Activated CD4-positive, alpha-beta T cell treated with anti-CD3 and anti-CD28 coated beads for 36 hours (primary cell): ENCODE measurements at regions not wholly inside any gene's neighbourhood (a gene's known extent, or its start where the extent isn't known, plus 50 kb on each side); places are given as distances from the start of the nearest gene placed in this dataset.

ENCODE experiments used
- ATAC-seq: fragments of 200-7000 bp; cut with Tn5 transposase; one replicate; pipeline ENCODE4 v1.10.0; 2021; ENCODE audit warnings: mild to moderate bottlenecking, moderate library complexity
- CTCF ChIA-PET: fragments of 350-600 bp; sonication (Branson Sonifier 250); formaldehyde crosslinking; loops from one replicate; lab custom pipeline; 2021; ENCODE audit warnings: antibody characterized with exemption; lab: Charles Lee
- POLR2A ChIA-PET: fragments of 350-600 bp; sonication (Branson Sonifier 250); formaldehyde crosslinking; loops from one replicate; lab custom pipeline; 2021; ENCODE audit warnings: antibody characterized with exemption, inconsistent platforms; lab: Charles Lee
- DNase-seq: peaks from one replicate; pipeline ENCODE4 v3.0.0-alpha.2; 2020
- H3K27ac Mint-ChIP-seq: one replicate; pipeline ENCODE4 v1.8.0; 2021; ENCODE audit warnings: mixed read lengths
- H3K27me3 Mint-ChIP-seq: one replicate; pipeline ENCODE4 v1.8.0; 2021; ENCODE audit warnings: mixed read lengths
- H3K36me3 Mint-ChIP-seq: one replicate; pipeline ENCODE4 v1.8.0; 2021; ENCODE audit warnings: low read depth, mixed read lengths
- H3K4me1 Mint-ChIP-seq: one replicate; pipeline ENCODE4 v1.8.0; 2021; ENCODE audit warnings: mixed read lengths
- H3K4me3 Mint-ChIP-seq: one replicate; pipeline ENCODE4 v1.8.0; 2021; ENCODE audit warnings: mild to moderate bottlenecking, moderate library complexity, mixed read lengths
- H3K9me3 Mint-ChIP-seq: one replicate; pipeline ENCODE4 v1.8.0; 2021; ENCODE audit warnings: low read depth, mixed read lengths
- intact Hi-C, 2 experiments: fragments of 100-400 bp; cut with DNase I in 1 of 2; cut with micrococcal nuclease in 1 of 2; formaldehyde crosslinking; loops; one replicate each; pipeline versions ENCODE4 v1.14.2 to v1.15.1; 2022 to 2024; cut with DNase I, micrococcal nuclease

- ATAC-seq, result no peak
- no peak overlapping the region for H3K27ac Mint-ChIP-seq
- CTCF ChIA-PET, result no interaction called here
Observed at GRCh38 chr1:229046251-229046853, 224.6 kb upstream of the RAB4A start.

GRCh38 chr1:229047161-229047839 is 223.6 kb upstream of the RAB4A start:
- no peaks in the 10 kb centered on the region for H3K36me3 Mint-ChIP-seq

More at GRCh38 chr1:229046251-229046853, 224.6 kb upstream of the RAB4A start:
- Mint-ChIP-seq H3K36me3 (no peaks in the 10 kb centered on the region), H3K4me1 (peaks cover 5% of the 10 kb centered on the region), H3K9me3 (no peaks in the 10 kb centered on the region), H3K4me3 (no peak overlapping the region), H3K27me3 (no peaks in the 10 kb centered on the region)
- POLR2A ChIA-PET, result no interaction called here
- no peak for DNase-seq
- intact Hi-C loops, result loop anchor here in 1 of 2 experiments (10.0 kb wide), 1 partner anchor 62 kb away; no protein-coding TSS in a partner anchor

GRCh38 chr1:229047840-229048620 is 222.9 kb upstream of the RAB4A start:
- H3K9me3 Mint-ChIP-seq, result no peaks in the 10 kb centered on the region
- DNase-seq, result no peak
- ChIA-PET CTCF (no interaction called here), POLR2A (no interaction called here)
- peaks cover 5% of the 10 kb centered on the region for H3K4me1 Mint-ChIP-seq
- H3K4me3 Mint-ChIP-seq, result no peak overlapping the region
- H3K27me3 Mint-ChIP-seq, result no peaks in the 10 kb centered on the region
- ATAC-seq, result no peak
- intact Hi-C loops, result loop anchor here in 1 of 2 experiments (10.0 kb wide), 1 partner anchor 63 kb away; no protein-coding TSS in a partner anchor
- H3K27ac Mint-ChIP-seq, result no peak overlapping the region
- no peaks in the 10 kb centered on the region for H3K36me3 Mint-ChIP-seq

More at GRCh38 chr1:229047161-229047839, 223.6 kb upstream of the RAB4A start:
- ATAC-seq (no peak), DNase-seq (no peak)
- intact Hi-C loops, result loop anchor here in 1 of 2 experiments (10.0 kb wide), 1 partner anchor 62 kb away; no protein-coding TSS in a partner anchor
- H3K9me3 Mint-ChIP-seq, result no peaks in the 10 kb centered on the region
- ChIA-PET CTCF (interaction anchor here (0.6 kb wide), 1 partner anchor 11 kb away, joined by 4 read pairs; no protein-coding TSS in a partner anchor), POLR2A (no interaction called here)
- H3K4me1 Mint-ChIP-seq, result peaks cover 5% of the 10 kb centered on the region
- no peak overlapping the region for H3K4me3 Mint-ChIP-seq
- H3K27ac Mint-ChIP-seq, result no peak overlapping the region
- no peaks in the 10 kb centered on the region for H3K27me3 Mint-ChIP-seq

GRCh38 chr1:229048896-229049295 is 222.0 kb upstream of the RAB4A start:
- ChIA-PET CTCF (no interaction called here), POLR2A (no interaction called here)
- H3K27me3 Mint-ChIP-seq, result no peaks in the 10 kb centered on the region
- H3K36me3 Mint-ChIP-seq, result no peaks in the 10 kb centered on the region
- DNase-seq (no peak), ATAC-seq (no peak)
- H3K4me3 Mint-ChIP-seq, result no peak overlapping the region
- H3K4me1 Mint-ChIP-seq, result peaks cover 5% of the 10 kb centered on the region
- H3K9me3 Mint-ChIP-seq, result no peaks in the 10 kb centered on the region
- no peak overlapping the region for H3K27ac Mint-ChIP-seq
- intact Hi-C loops, result loop anchor here in 1 of 2 experiments (10.0 kb wide), 1 partner anchor 64 kb away; no protein-coding TSS in a partner anchor

- intact Hi-C loops, result no loop called here
- no peak overlapping the region for H3K4me3 Mint-ChIP-seq
- CTCF ChIA-PET, result no interaction called here
- no peak overlapping the region for H3K27ac Mint-ChIP-seq
- H3K27me3 Mint-ChIP-seq, result no peaks in the 10 kb centered on the region
- H3K9me3 Mint-ChIP-seq, result no peaks in the 10 kb centered on the region
- DNase-seq (no peak), ATAC-seq (no peak)
- H3K4me1 Mint-ChIP-seq, result peaks cover 46% of the 10 kb centered on the region
- no peaks in the 10 kb centered on the region for H3K36me3 Mint-ChIP-seq
- POLR2A ChIA-PET, result no interaction called here
Observed at GRCh38 chr1:229056046-229056445, 214.9 kb upstream of the RAB4A start.

- no peak overlapping the region for H3K27ac Mint-ChIP-seq
- POLR2A ChIA-PET, result no interaction called here
- DNase-seq (peak; percentile 49), ATAC-seq (peak; percentile 66)
- intact Hi-C loops, result no loop called here
- no peak overlapping the region for H3K4me3 Mint-ChIP-seq
- no peaks in the 10 kb centered on the region for H3K27me3 Mint-ChIP-seq
- CTCF ChIA-PET, result interaction anchor here (0.8 kb wide), 1 partner anchor 12 kb away, joined by 3 read pairs; no protein-coding TSS in a partner anchor
- no peaks in the 10 kb centered on the region for H3K9me3 Mint-ChIP-seq
- H3K36me3 Mint-ChIP-seq, result no peaks in the 10 kb centered on the region
- H3K4me1 Mint-ChIP-seq, result peaks cover 45% of the 10 kb centered on the region
Observed at GRCh38 chr1:229058111-229058561, 212.8 kb upstream of the RAB4A start.

- no peaks in the 10 kb centered on the region for H3K36me3 Mint-ChIP-seq
- intact Hi-C loops, result no loop called here
Observed at GRCh38 chr1:229058729-229059128, 212.2 kb upstream of the RAB4A start.

GRCh38 chr1:229059671-229060539 is 211.0 kb upstream of the RAB4A start:
- intact Hi-C loops, result no loop called here
- CTCF ChIA-PET, result interaction anchor here (1.5 kb wide), 1 partner anchor 168 kb away, joined by 4 read pairs; no protein-coding TSS in a partner anchor
- DNase-seq (no peak), ATAC-seq (no peak)
- Mint-ChIP-seq H3K4me1 (peaks cover 45% of the 10 kb centered on the region), H3K27ac (no peak overlapping the region), H3K36me3 (no peaks in the 10 kb centered on the region), H3K4me3 (no peak overlapping the region), H3K27me3 (no peaks in the 10 kb centered on the region), H3K9me3 (no peaks in the 10 kb centered on the region)
- POLR2A ChIA-PET, result no interaction called here

More at GRCh38 chr1:229058729-229059128, 212.2 kb upstream of the RAB4A start:
- Mint-ChIP-seq H3K4me1 (peaks cover 45% of the 10 kb centered on the region), H3K4me3 (no peak overlapping the region), H3K27ac (no peak overlapping the region), H3K27me3 (no peaks in the 10 kb centered on the region), H3K9me3 (no peaks in the 10 kb centered on the region)
- CTCF ChIA-PET, result interaction anchor here (0.8 to 1.5 kb wide), 2 partner anchors 12 to 170 kb away, joined by 3 to 4 read pairs; no protein-coding TSS in a partner anchor
- DNase-seq, result no peak
- no peak for ATAC-seq
- POLR2A ChIA-PET, result no interaction called here

GRCh38 chr1:229062135-229062534 is 208.8 kb upstream of the RAB4A start:
- ChIA-PET CTCF (interaction anchor here (1.1 kb wide), 1 partner anchor 29 kb away, joined by 3 read pairs; no protein-coding TSS in a partner anchor), POLR2A (no interaction called here)
- Mint-ChIP-seq H3K4me1 (peaks cover 33% of the 10 kb centered on the region), H3K36me3 (no peaks in the 10 kb centered on the region), H3K4me3 (no peak overlapping the region), H3K27me3 (no peaks in the 10 kb centered on the region), H3K9me3 (no peaks in the 10 kb centered on the region), H3K27ac (no peak overlapping the region)
- ATAC-seq (no peak), DNase-seq (no peak)
- intact Hi-C loops, result no loop called here

GRCh38 chr1:229063154-229063773 is 207.6 kb upstream of the RAB4A start:
- Mint-ChIP-seq H3K27ac (no peak overlapping the region), H3K4me1 (peaks cover 26% of the 10 kb centered on the region), H3K27me3 (no peaks in the 10 kb centered on the region), H3K36me3 (no peaks in the 10 kb centered on the region), H3K9me3 (no peaks in the 10 kb centered on the region), H3K4me3 (no peak overlapping the region)
- ChIA-PET POLR2A (no interaction called here), CTCF (no interaction called here)
- intact Hi-C loops, result no loop called here
- no peak for DNase-seq
- no peak for ATAC-seq
